ENCODE measurements at regions not wholly inside any gene's neighbourhood (a gene's known extent, or its start where the extent isn't known, plus 50 kb on each side); places are given as distances from the start of the nearest gene placed in this dataset.

DNA sequence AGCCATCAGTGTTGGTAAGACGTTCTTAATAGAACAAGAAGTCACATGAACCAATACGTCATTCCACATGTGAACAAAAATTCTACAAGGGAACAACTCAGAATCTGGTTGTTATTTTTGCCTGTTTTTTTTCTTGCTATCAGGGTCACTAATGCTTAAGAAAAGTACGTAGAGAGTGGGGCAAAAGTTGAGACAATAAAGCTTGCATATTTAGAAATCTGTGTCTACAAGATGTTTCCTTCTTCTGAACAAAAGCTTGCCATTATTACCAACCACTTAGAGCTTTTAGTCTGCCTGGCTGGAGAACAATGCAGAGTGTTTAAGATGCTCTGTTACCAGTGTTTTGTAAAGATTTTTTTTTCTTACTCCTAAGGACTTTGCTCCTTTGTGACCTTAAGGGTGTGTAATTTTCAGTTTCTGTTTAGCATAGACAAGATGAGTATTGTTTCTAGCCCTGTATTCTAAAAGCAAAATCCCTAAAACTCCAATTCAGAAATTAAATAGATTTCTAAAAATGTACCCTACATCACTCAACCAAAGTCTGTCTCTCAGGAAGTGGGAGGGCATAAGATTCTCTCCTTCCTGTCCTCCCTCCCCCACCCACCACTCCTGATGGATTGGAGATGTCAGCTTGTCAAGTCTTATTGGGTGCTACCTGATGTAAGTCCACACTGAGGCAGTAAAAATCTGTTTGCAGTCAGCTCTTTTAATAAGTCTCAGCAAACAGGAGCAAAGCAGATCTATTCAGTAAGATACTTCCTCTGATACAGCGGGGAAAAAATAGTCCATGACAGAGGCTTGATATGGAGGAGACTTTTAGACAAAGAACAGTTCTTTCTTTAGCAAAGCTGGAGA is 267.6 kb downstream of the GRIN2B start:
- Histone ChIP-seq H3K79me2 (ENCODE audit: insufficient read depth, low read depth) (no peaks in the 10 kb centered on the region), H4K20me1 (ENCODE audit: insufficient read depth) (no peaks in the 10 kb centered on the region), H2AFZ (ENCODE audit: low read depth) (no peak overlapping the region), H3K27me3 (ENCODE audit: insufficient read depth, low read depth) (no peaks in the 10 kb centered on the region), H3K4me2 (no peak overlapping the region), H3K4me3 (IDR thresholded peaks at IDR 0.05; ENCODE audit: insufficient read depth, low read depth, low read length) (no peak overlapping the region), H3K27ac (no peak overlapping the region), H3K4me1 (ENCODE audit: low read depth, poor library complexity, severe bottlenecking) (no peaks in the 10 kb centered on the region), H3K9ac (no peak overlapping the region), H3K36me3 (ENCODE audit: insufficient read depth) (no peaks in the 10 kb centered on the region)
- no peak for TF ChIP-seq CTCF (conservative IDR thresholded peaks at IDR 0.05; ENCODE audit: low read depth, low read length)

DNA sequence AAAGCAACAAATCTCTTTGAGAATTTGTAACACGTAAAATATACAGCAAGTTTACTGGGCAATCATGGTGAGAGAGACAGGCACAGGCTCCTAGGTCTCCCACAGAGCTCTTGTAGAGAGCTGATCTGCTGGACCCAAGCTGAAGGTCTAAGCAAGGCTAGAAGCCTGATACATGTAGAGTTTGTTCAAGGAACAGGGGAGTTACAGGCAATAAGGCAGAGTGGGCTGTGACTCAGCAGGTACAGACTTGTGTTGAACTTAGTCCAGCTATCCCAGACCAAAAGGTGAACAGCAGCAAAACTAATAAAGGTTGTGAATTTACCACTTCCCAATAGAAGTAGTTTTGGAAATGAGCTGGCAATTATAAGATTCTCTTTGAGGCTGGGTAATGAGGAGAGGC is 273.6 kb downstream of the GRIN2B start:
- H3K4me3 ChIP-seq (IDR thresholded peaks at IDR 0.05; ENCODE audit: insufficient read depth, low read depth, low read length): no peak overlapping the region
- H3K27ac ChIP-seq: no peak overlapping the region
- no peaks in the 10 kb centered on the region for H3K27me3 ChIP-seq (ENCODE audit: insufficient read depth, low read depth)
- H2AFZ ChIP-seq (ENCODE audit: low read depth): no peak overlapping the region
- H3K36me3 ChIP-seq (ENCODE audit: insufficient read depth): no peaks in the 10 kb centered on the region
- no peaks in the 10 kb centered on the region for H4K20me1 ChIP-seq (ENCODE audit: insufficient read depth)
- no peak for TF ChIP-seq CTCF (conservative IDR thresholded peaks at IDR 0.05; ENCODE audit: low read depth, low read length)
- H3K79me2 ChIP-seq (ENCODE audit: insufficient read depth, low read depth): no peaks in the 10 kb centered on the region
- no peak overlapping the region for H3K4me2 ChIP-seq
- no peak overlapping the region for H3K9ac ChIP-seq
- no peaks in the 10 kb centered on the region for H3K4me1 ChIP-seq (ENCODE audit: low read depth, poor library complexity, severe bottlenecking)

DNA sequence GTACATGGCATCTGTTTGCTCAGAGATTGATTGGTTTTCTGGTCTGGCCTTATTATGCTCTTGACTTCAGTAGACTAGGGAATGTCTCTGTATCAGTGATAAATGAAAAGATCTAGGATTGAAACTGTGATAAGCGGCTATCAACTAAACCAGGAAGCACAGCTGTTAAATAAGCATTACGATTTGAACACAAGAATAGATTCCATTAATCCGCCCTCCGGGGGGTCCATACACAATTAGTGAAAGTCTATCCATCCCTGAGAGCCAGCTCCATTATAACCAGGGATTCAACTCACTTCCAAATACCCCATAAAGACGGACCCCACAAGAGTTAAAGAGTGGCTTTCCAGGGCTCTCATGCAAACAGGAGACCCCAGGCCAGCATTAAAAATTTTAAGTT is 279.0 kb downstream of the GRIN2B start:
- H3K36me3 ChIP-seq (ENCODE audit: insufficient read depth): no peaks in the 10 kb centered on the region
- no peaks in the 10 kb centered on the region for H4K20me1 ChIP-seq (ENCODE audit: insufficient read depth)
- H3K27ac ChIP-seq: no peak overlapping the region
- no peak overlapping the region for H3K4me3 ChIP-seq (IDR thresholded peaks at IDR 0.05; ENCODE audit: insufficient read depth, low read depth, low read length)
- H3K4me2 ChIP-seq: no peak overlapping the region
- H3K9ac ChIP-seq: no peak overlapping the region
- no peak for TF ChIP-seq CTCF (conservative IDR thresholded peaks at IDR 0.05; ENCODE audit: low read depth, low read length)
- no peak overlapping the region for H2AFZ ChIP-seq (ENCODE audit: low read depth)
- no peaks in the 10 kb centered on the region for H3K79me2 ChIP-seq (ENCODE audit: insufficient read depth, low read depth)
- no peaks in the 10 kb centered on the region for H3K27me3 ChIP-seq (ENCODE audit: insufficient read depth, low read depth)
- no peaks in the 10 kb centered on the region for H3K4me1 ChIP-seq (ENCODE audit: low read depth, poor library complexity, severe bottlenecking)

- H3K27me3 ChIP-seq (ENCODE audit: insufficient read depth, low read depth): no peaks in the 10 kb centered on the region
- no peak overlapping the region for H3K27ac ChIP-seq
- no peak for TF ChIP-seq CTCF (conservative IDR thresholded peaks at IDR 0.05; ENCODE audit: low read depth, low read length)
- no peak overlapping the region for H3K9ac ChIP-seq
- no peak overlapping the region for H3K4me3 ChIP-seq (IDR thresholded peaks at IDR 0.05; ENCODE audit: insufficient read depth, low read depth, low read length)
- no peak overlapping the region for H2AFZ ChIP-seq (ENCODE audit: low read depth)
- no peaks in the 10 kb centered on the region for H4K20me1 ChIP-seq (ENCODE audit: insufficient read depth)
- H3K4me1 ChIP-seq (ENCODE audit: low read depth, poor library complexity, severe bottlenecking): no peaks in the 10 kb centered on the region
- H3K36me3 ChIP-seq (ENCODE audit: insufficient read depth): no peaks in the 10 kb centered on the region
- H3K79me2 ChIP-seq (ENCODE audit: insufficient read depth, low read depth): no peaks in the 10 kb centered on the region
- H3K4me2 ChIP-seq: no peak overlapping the region
These were observed 279.9 kb downstream of the GRIN2B start for GRCh38 chr12:13701502-13701901.
